H1 (cell line): ENCODE measurements at regions not wholly inside any gene's neighbourhood (a gene's known extent, or its start where the extent isn't known, plus 50 kb on each side); places are given as distances from the start of the nearest gene placed in this dataset.

Experiments
- CTCF ChIA-PET: fragments of 300-600 bp; sonication (Branson Sonifier 250); formaldehyde crosslinking; loops from one replicate; lab custom pipeline; 2021; ENCODE audit not compliant: partially characterized antibody; lab: Charles Lee
- POLR2A ChIA-PET: fragments of 300-600 bp; sonication (Branson Sonifier 250); formaldehyde crosslinking; loops from one replicate; lab custom pipeline; 2021; ENCODE audit warnings: inconsistent platforms; ENCODE audit not compliant: partially characterized antibody; lab: Charles Lee
- DNase-seq, 2 experiments: peaks; one replicate each; pipeline versions ENCODE4 v3.0.0 to v3.0.0-alpha.2; 2010 to 2022; ENCODE audit warnings: low spot score in 2 of 2, low read depth in 1 of 2, mixed read lengths in 1 of 2
- FAIRE-seq: peaks from 2 replicates; lab custom pipeline; 2011; peaks lifted over from hg19 to GRCh38; lab: Jason Lieb, UNC
- H2AFZ ChIP-seq: 2 replicates; pipeline ENCODE4 v1.8.1; 2012; ENCODE audit warnings: low read length, inconsistent platforms
- H2AK5ac ChIP-seq: 2 replicates; pipeline ENCODE4 v1.6.1; 2013; ENCODE audit warnings: low read depth, low read length
- H2BK120ac ChIP-seq: replicated peaks from 2 replicates; pipeline ENCODE3; 2013; ENCODE audit warnings: low read depth, low read length, inconsistent platforms
- H2BK12ac ChIP-seq: 2 replicates; pipeline ENCODE4 v1.6.1; 2013; ENCODE audit warnings: low read depth, low read length
- H2BK15ac ChIP-seq: 2 replicates; pipeline ENCODE4 v1.6.1; 2013; ENCODE audit warnings: low read length
- H2BK20ac ChIP-seq: 2 replicates; pipeline ENCODE4 v1.6.1; 2013; ENCODE audit warnings: low read length
- H2BK5ac ChIP-seq: 2 replicates; pipeline ENCODE4 v1.6.1; 2013; ENCODE audit warnings: low read depth, low read length
- H3K14ac ChIP-seq: 2 replicates; pipeline ENCODE4 v1.6.1; 2013; ENCODE audit warnings: inconsistent platforms; ENCODE audit not compliant: insufficient read length
- H3K18ac ChIP-seq: 2 replicates; pipeline ENCODE4 v1.6.1; 2013; ENCODE audit warnings: low read length; ENCODE audit errors: extremely low read depth
- H3K23ac ChIP-seq: 2 replicates; pipeline ENCODE4 v1.6.1; 2013; ENCODE audit warnings: inconsistent platforms; ENCODE audit not compliant: insufficient read length
- H3K23me2 ChIP-seq: 2 replicates; pipeline ENCODE4 v1.6.1; 2013; ENCODE audit warnings: low read depth, low read length
- H3K27ac ChIP-seq: 2 replicates; pipeline ENCODE4 v1.6.1; 2011; ENCODE audit warnings: low read depth, low read length, inconsistent platforms
- H3K27me3 ChIP-seq, 4 experiments: replicated peaks in 1 of 4; 1 replicate in 1 of 4; 2 replicates in 3 of 4; pipeline versions ENCODE4 v1.6.1 to v1.8.1; 2011 to 2013; ENCODE audit warnings: low read length in 3 of 4, mild to moderate bottlenecking in 3 of 4, inconsistent platforms in 2 of 4, mixed read lengths in 2 of 4, moderate library complexity in 1 of 4; ENCODE audit not compliant: control insufficient read depth in 3 of 4, insufficient read depth in 3 of 4; ENCODE audit errors: extremely low read depth in 1 of 4
- H3K36me3 ChIP-seq, 4 experiments: 2 replicates each; pipeline versions ENCODE4 v1.6.1 to v1.8.1; 2011 to 2013; ENCODE audit warnings: mild to moderate bottlenecking in 4 of 4, low read length in 3 of 4, moderate library complexity in 2 of 4, control low read depth in 1 of 4, inconsistent platforms in 1 of 4; ENCODE audit not compliant: insufficient read depth in 4 of 4, control insufficient read depth in 2 of 4
- H3K4ac ChIP-seq: replicated peaks from 2 replicates; pipeline ENCODE3; 2013; ENCODE audit warnings: low read length, low read depth, mixed read lengths, inconsistent platforms; ENCODE audit not compliant: insufficient read length
- H3K4me1 ChIP-seq, 4 experiments: replicated peaks in 1 of 4; 1 replicate in 1 of 4; 2 replicates in 3 of 4; pipeline versions ENCODE4 v1.6.1 to v1.8.1; 2011 to 2013; ENCODE audit warnings: low read length in 3 of 4, inconsistent platforms in 2 of 4, mixed read lengths in 1 of 4; ENCODE audit not compliant: insufficient read depth in 4 of 4, control insufficient read depth in 3 of 4
- H3K4me2 ChIP-seq, 2 experiments: 2 replicates each; pipeline versions ENCODE4 v1.6.1 to v1.8.1; 2011 to 2013; ENCODE audit warnings: low read depth in 2 of 2, low read length in 2 of 2, control low read depth in 1 of 2, inconsistent platforms in 1 of 2, mild to moderate bottlenecking in 1 of 2; ENCODE audit not compliant: insufficient read depth in 1 of 2
- H3K4me3 ChIP-seq, 4 experiments: fragments of 200-600, 300-600 bp in 1 of 4; sonication (generic), shearing (Covaris generic), sonication (Bioruptor Twin) in 1 of 4; 2 replicates each; pipeline versions ENCODE4 v1.5.1 to v1.8.1; 2011 to 2016; ENCODE audit warnings: low read length in 4 of 4, low read depth in 3 of 4, control low read depth in 2 of 4, inconsistent platforms in 2 of 4, mild to moderate bottlenecking in 2 of 4, mixed read lengths in 1 of 4, moderate library complexity in 1 of 4; ENCODE audit not compliant: insufficient read depth in 2 of 4; ENCODE audit errors: extremely low read depth in 1 of 4
- H3K56ac ChIP-seq: replicated peaks from 2 replicates; pipeline ENCODE3; 2013; ENCODE audit warnings: low read depth, mild to moderate bottlenecking, mixed read lengths, low read length, inconsistent platforms; ENCODE audit not compliant: insufficient read length
- H3K79me1 ChIP-seq: 2 replicates; pipeline ENCODE4 v1.6.1; 2013; ENCODE audit warnings: low read depth, low read length, control low read depth
- H3K79me2 ChIP-seq, 2 experiments: 2 replicates each; pipeline versions ENCODE4 v1.6.1 to v1.8.1; 2012 to 2013; ENCODE audit warnings: low read length in 2 of 2, mild to moderate bottlenecking in 2 of 2, inconsistent platforms in 1 of 2; ENCODE audit not compliant: insufficient read depth in 2 of 2, control insufficient read depth in 1 of 2
- H3K9ac ChIP-seq, 4 experiments: replicated peaks in 1 of 4; 1 replicate in 1 of 4; 2 replicates in 3 of 4; pipeline versions ENCODE4 v1.6.1 to v1.8.1; 2011 to 2013; ENCODE audit warnings: low read depth in 3 of 4, low read length in 3 of 4, control low read depth in 2 of 4, mild to moderate bottlenecking in 2 of 4, moderate library complexity in 2 of 4, inconsistent platforms in 1 of 4; ENCODE audit errors: extremely low read depth in 1 of 4
- H3K9me3 ChIP-seq, 2 experiments: 2 replicates each; pipeline versions ENCODE4 v1.6.1 to v1.8.1; 2012 to 2013; ENCODE audit warnings: mild to moderate bottlenecking in 2 of 2, moderate library complexity in 2 of 2, control low read depth in 1 of 2, inconsistent platforms in 1 of 2, low read depth in 1 of 2, low read length in 1 of 2, mixed read lengths in 1 of 2; ENCODE audit not compliant: insufficient read depth in 2 of 2
- H4K20me1 ChIP-seq, 2 experiments: replicated peaks in 1 of 2; 2 replicates each; pipeline versions ENCODE3 to v1.8.1; 2011 to 2013; ENCODE audit warnings: inconsistent platforms in 2 of 2, low read length in 2 of 2, mild to moderate bottlenecking in 1 of 2; ENCODE audit not compliant: insufficient read depth in 2 of 2, control insufficient read depth in 1 of 2
- H4K5ac ChIP-seq: 2 replicates; pipeline ENCODE4 v1.6.1; 2013; ENCODE audit warnings: low read length, low read depth, mixed read lengths, inconsistent platforms; ENCODE audit not compliant: insufficient read length
- H4K8ac ChIP-seq: 2 replicates; pipeline ENCODE4 v1.8.0; 2013; ENCODE audit warnings: mild to moderate bottlenecking, moderate library complexity, low read length, inconsistent platforms; ENCODE audit not compliant: insufficient read depth; ENCODE audit errors: extremely low read depth
- H4K91ac ChIP-seq: replicated peaks from 2 replicates; pipeline ENCODE3; 2013; ENCODE audit warnings: low read length, mixed read lengths, inconsistent platforms; ENCODE audit not compliant: insufficient read length
- RAD21 ChIP-seq, 2 experiments: IDR thresholded peaks in 1 of 2; conservative IDR thresholded peaks in 1 of 2; 2 replicates each; pipeline ENCODE4 v1.6.1; 2011; ENCODE audit warnings: low read depth in 2 of 2, low read length in 2 of 2, improper control_type of control experiment in 1 of 2, inconsistent platforms in 1 of 2, mild to moderate bottlenecking in 1 of 2, moderate library complexity in 1 of 2
- WGBS, 2 experiments: shearing (Covaris generic) in 1 of 2; methylation state at CpG; one replicate each; pipeline versions ENCODE4 v1.1.6 to v1.1.7; 2013 to 2015; ENCODE audit warnings: low lambda C conversion rate in 2 of 2, mixed read lengths in 2 of 2, inconsistent platforms in 1 of 2, low coverage in 1 of 2, missing lambda C conversion rate in 1 of 2; ENCODE audit not compliant: insufficient replicate concordance in 2 of 2, insufficient coverage in 1 of 2, insufficient read length in 1 of 2; ENCODE audit errors: extremely low coverage in 1 of 2, missing lambda C conversion rate in 1 of 2; 5-methylcytosine and 5-hydroxymethylcytosine counted together

GRCh38 chr13:59391696-59392095 lies 772.0 kb downstream of the DIAPH3 start:
- H2AK5ac ChIP-seq = no peak overlapping the region
- no peak overlapping the region for H3K27ac ChIP-seq
- H3K79me2 ChIP-seq = no peaks in the 10 kb centered on the region
- H3K27me3 ChIP-seq = no peaks in the 10 kb centered on the region
- H3K4me1 ChIP-seq = no peaks in the 10 kb centered on the region
- H3K4me2 ChIP-seq = no peak overlapping the region
- peak overlapping the region; percentile 54; the same call in 1 of the 2 replicates for H2AFZ ChIP-seq
- ChIA-PET POLR2A (interaction anchor here (1.5 kb wide), 1 partner anchor 22 kb away, joined by 4 read pairs; no protein-coding TSS in a partner anchor), CTCF (interaction anchor here (0.5 to 5.6 kb wide), 58 partner anchors 9 to 1153 kb away, joined by 3 to 48 read pairs (median 5); no protein-coding TSS in a partner anchor)
- H3K23ac ChIP-seq = no peak overlapping the region
- no peak overlapping the region for H2BK12ac ChIP-seq
- no peak overlapping the region for H4K5ac ChIP-seq
- no peak overlapping the region for H3K4me3 ChIP-seq
- H3K14ac ChIP-seq = no peak overlapping the region
- no peak overlapping the region for H2BK15ac ChIP-seq
- H3K56ac ChIP-seq = no peak overlapping the region
- DNase-seq (peak in 1 of 2 experiments; percentile 53), FAIRE-seq (peak; percentile 96)
- H3K36me3 ChIP-seq = no peaks in the 10 kb centered on the region
- no peak overlapping the region for H4K8ac ChIP-seq
- no peak overlapping the region for H2BK5ac ChIP-seq
- H3K4ac ChIP-seq = no peak overlapping the region
- H3K23me2 ChIP-seq = no peaks in the 10 kb centered on the region; the same call in 1 of the 2 replicates
- no peaks in the 10 kb centered on the region for H4K20me1 ChIP-seq
- no peaks in the 10 kb centered on the region for H3K79me1 ChIP-seq
- H3K18ac ChIP-seq = no peak overlapping the region
- 27% methylated on average over 2 of the region's 2 CpGs; no CpG with 5 or more reads in 1 of the 2 experiments for WGBS, 2 experiments
- no peak overlapping the region for H2BK20ac ChIP-seq
- H2BK120ac ChIP-seq = no peak overlapping the region
- no peaks in the 10 kb centered on the region for H3K9me3 ChIP-seq
- no peak overlapping the region for H3K9ac ChIP-seq
- H4K91ac ChIP-seq = no peak overlapping the region
- TF ChIP-seq RAD21 (IDR thresholded peaks at IDR 0.05 in 1 of 2, conservative IDR thresholded peaks at IDR 0.05 in 1 of 2; ENCODE audit: low read depth in 2 of 2, low read length in 2 of 2) = peak; percentile 91 to 95
